ENCODE measurements at regions not wholly inside any gene's neighbourhood (a gene's known extent, or its start where the extent isn't known, plus 50 kb on each side); places are given as distances from the start of the nearest gene placed in this dataset.

GRCh38 chr9:101860920-101861319 lies 122.5 kb upstream of the GRIN3A start:
- intact Hi-C loops (cut with micrococcal nuclease; ENCODE audit: unreplicated experiment) = no loop called here
- no peaks in the 10 kb centered on the region for H3F3A ChIP-seq (ENCODE audit: insufficient read depth, low read depth)
- TF ChIP-seq CTCF (conservative IDR thresholded peaks at IDR 0.05) = no peak
- TF ChIP-seq EZH2 (IDR thresholded peaks at IDR 0.05; ENCODE audit: low read depth) = no peak
- no peaks in the 10 kb centered on the region for H3K79me2 ChIP-seq (ENCODE audit: low read depth)
- DNase-seq = no peak
- no peaks in the 10 kb centered on the region for H3K9me3 ChIP-seq (ENCODE audit: insufficient read depth, low read depth)
- H3K4me3 ChIP-seq = no peak overlapping the region
- CTCF ChIA-PET = no interaction called here
- no peaks in the 10 kb centered on the region for H3K9me2 ChIP-seq (ENCODE audit: insufficient read depth)
- no peak overlapping the region for H3K4me2 ChIP-seq
- POLR2A ChIA-PET (ENCODE audit: unreplicated experiment) = no interaction called here
- H4K20me1 ChIP-seq (ENCODE audit: insufficient read depth) = no peaks in the 10 kb centered on the region
- no peaks in the 10 kb centered on the region for H3K36me3 ChIP-seq (ENCODE audit: low read depth)
- H3K27ac ChIP-seq = no peak overlapping the region
- H3K27me3 ChIP-seq (ENCODE audit: insufficient read depth, low read depth) = no peaks in the 10 kb centered on the region
- no TSS peak for BruUV-seq (replicated peaks)
- H2AFZ ChIP-seq = no peak overlapping the region
- no peaks in the 10 kb centered on the region for H3K4me1 ChIP-seq (replicated peaks; ENCODE audit: insufficient read depth)

DNA sequence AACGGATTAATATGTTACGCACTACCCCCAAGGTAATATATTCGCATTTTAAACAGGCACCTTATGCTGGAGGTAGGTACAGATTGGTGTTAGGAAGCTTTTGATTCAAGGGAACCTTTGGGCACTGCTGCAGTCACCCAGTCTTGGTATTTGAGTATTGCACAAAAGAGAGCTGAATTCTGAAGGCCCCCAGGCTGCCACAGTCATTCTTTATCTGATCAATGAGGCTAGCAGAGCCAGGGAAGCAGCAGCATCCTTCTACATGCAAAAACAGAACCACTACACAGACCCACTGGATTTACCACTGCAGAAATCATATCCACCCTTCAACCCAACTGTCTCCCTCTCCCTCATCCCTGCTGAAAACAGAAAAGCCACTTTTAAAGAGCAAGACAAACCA lies 121.2 kb upstream of the GRIN3A start:
- ChIA-PET POLR2A (ENCODE audit: unreplicated experiment) (no interaction called here), CTCF (no interaction called here)
- Histone ChIP-seq H4K20me1 (ENCODE audit: insufficient read depth) (no peaks in the 10 kb centered on the region), H2AFZ (no peak overlapping the region), H3K36me3 (ENCODE audit: low read depth) (no peaks in the 10 kb centered on the region), H3K4me3 (no peak overlapping the region), H3K4me2 (no peak overlapping the region), H3K9me2 (ENCODE audit: insufficient read depth) (no peaks in the 10 kb centered on the region), H3K9me3 (ENCODE audit: insufficient read depth, low read depth) (no peaks in the 10 kb centered on the region), H3K27me3 (ENCODE audit: insufficient read depth, low read depth) (no peaks in the 10 kb centered on the region), H3K79me2 (ENCODE audit: low read depth) (no peaks in the 10 kb centered on the region), H3K27ac (no peak overlapping the region), H3K4me1 (replicated peaks; ENCODE audit: insufficient read depth) (no peaks in the 10 kb centered on the region), H3F3A (ENCODE audit: insufficient read depth, low read depth) (no peaks in the 10 kb centered on the region)
- DNase-seq = no peak
- TF ChIP-seq CTCF (conservative IDR thresholded peaks at IDR 0.05) (no peak), EZH2 (IDR thresholded peaks at IDR 0.05; ENCODE audit: low read depth) (no peak)
- intact Hi-C loops (cut with micrococcal nuclease; ENCODE audit: unreplicated experiment) = no loop called here
- BruUV-seq (replicated peaks) = no TSS peak

GRCh38 chr9:101858026-101858425 lies 119.6 kb upstream of the GRIN3A start:
- no peaks in the 10 kb centered on the region; the same call in 1 of the 2 replicates for H4K20me1 ChIP-seq (ENCODE audit: insufficient read depth)
- no peaks in the 10 kb centered on the region for H3K9me2 ChIP-seq (ENCODE audit: insufficient read depth)
- no TSS peak for BruUV-seq (replicated peaks)
- no peaks in the 10 kb centered on the region for H3K27me3 ChIP-seq (ENCODE audit: insufficient read depth, low read depth)
- intact Hi-C loops (cut with micrococcal nuclease; ENCODE audit: unreplicated experiment) = no loop called here
- POLR2A ChIA-PET (ENCODE audit: unreplicated experiment) = no interaction called here
- no peak overlapping the region for H3K27ac ChIP-seq
- H3K4me2 ChIP-seq = no peak overlapping the region
- H3K9me3 ChIP-seq (ENCODE audit: insufficient read depth, low read depth) = no peaks in the 10 kb centered on the region
- no peaks in the 10 kb centered on the region for H3K79me2 ChIP-seq (ENCODE audit: low read depth)
- H3K36me3 ChIP-seq (ENCODE audit: low read depth) = no peaks in the 10 kb centered on the region
- CTCF ChIA-PET = no interaction called here
- DNase-seq = no peak
- H3K4me1 ChIP-seq (replicated peaks; ENCODE audit: insufficient read depth) = no peaks in the 10 kb centered on the region
- TF ChIP-seq EZH2 (IDR thresholded peaks at IDR 0.05; ENCODE audit: low read depth) = no peak
- no peak for TF ChIP-seq CTCF (conservative IDR thresholded peaks at IDR 0.05)
- no peak overlapping the region for H3K4me3 ChIP-seq
- no peak overlapping the region for H2AFZ ChIP-seq
- H3F3A ChIP-seq (ENCODE audit: insufficient read depth, low read depth) = no peaks in the 10 kb centered on the region
